HepG2 (cell line): ENCODE measurements at regions not wholly inside any gene's neighbourhood (a gene's known extent, or its start where the extent isn't known, plus 50 kb on each side); places are given as distances from the start of the nearest gene placed in this dataset.

Experiments
- ATAC-seq: fragments of 200-7000 bp; cut with Tn5 transposase; 3 replicates; pipeline ENCODE4 v1.9.1; 2020; ENCODE audit warnings: mild to moderate bottlenecking, moderate library complexity
- BruUV-seq: library from RNA; stranded (reverse); fragments of 400-500 nt; replicated peaks from 2 replicates; lab custom pipeline; 2021; lab: Mats Ljungman, UMichigan
- CTCF ChIA-PET: fragments of 300-600 bp; formaldehyde crosslinking; extraction: SDS; loops from one replicate; lab custom pipeline; 2021; ENCODE audit warnings: low total read pairs, inconsistent platforms, low intra/inter-chr PET ratio; lab: Yijun Ruan, JAX
- POLR2A ChIA-PET: fragments of 350-600 bp; sonication (Branson Sonifier 250); formaldehyde crosslinking; loops from one replicate; lab custom pipeline; 2020; ENCODE audit warnings: antibody characterized with exemption, inconsistent platforms; lab: Yijun Ruan, JAX
- DNase-seq: peaks from one replicate; pipeline ENCODE4 v3.0.0-alpha.2; 2015; ENCODE audit warnings: low spot score
- FAIRE-seq: peaks from 3 replicates; lab custom pipeline; 2011; peaks lifted over from hg19 to GRCh38; lab: Jason Lieb, UNC
- H2AFZ ChIP-seq: one replicate; pipeline ENCODE4 v1.6.1; 2011; ENCODE audit warnings: low read length, inconsistent platforms
- H3K27ac ChIP-seq: fragments of 300-600 bp; 3 replicates; pipeline ENCODE4 v1.8.0; 2011; ENCODE audit warnings: mixed run types, mild to moderate bottlenecking, mixed read lengths, low read length, inconsistent platforms; ENCODE audit not compliant: insufficient read depth; ENCODE audit errors: extremely low read length
- H3K27me3 ChIP-seq, 2 experiments: fragments of 200-600 bp in 1 of 2; 2 replicates in 1 of 2; 3 replicates in 1 of 2; pipeline versions ENCODE4 v1.6.0 to v1.8.0; 2011; ENCODE audit warnings: low read length in 2 of 2, mild to moderate bottlenecking in 2 of 2, moderate library complexity in 2 of 2, inconsistent platforms in 1 of 2; ENCODE audit not compliant: insufficient read depth in 2 of 2, control insufficient read depth in 1 of 2
- H3K36me3 ChIP-seq, 2 experiments: fragments of 200-600 bp in 1 of 2; replicated peaks in 1 of 2; 2 replicates in 1 of 2; 3 replicates in 1 of 2; pipeline versions ENCODE4 v1.5.1 to v1.8.0; 2011; ENCODE audit warnings: low read length in 2 of 2, inconsistent platforms in 1 of 2; ENCODE audit not compliant: insufficient read depth in 2 of 2, control insufficient read depth in 1 of 2
- H3K4me1 ChIP-seq: 2 replicates; pipeline ENCODE4 v1.5.1; 2012; ENCODE audit warnings: low read length, inconsistent platforms; ENCODE audit not compliant: insufficient read depth
- H3K4me2 ChIP-seq: 2 replicates; pipeline ENCODE4 v1.6.0; 2011; ENCODE audit warnings: low read depth, low read length, inconsistent platforms
- H3K4me3 ChIP-seq, 3 experiments: fragments of 200-600 bp in 1 of 3; sonication (generic), shearing (Covaris generic) in 1 of 3; replicated peaks in 1 of 3; 2 replicates each; pipeline ENCODE4 v1.5.1; 2011 to 2016; ENCODE audit warnings: low read length in 3 of 3, inconsistent platforms in 2 of 3, low read depth in 2 of 3, mild to moderate bottlenecking in 2 of 3, control low read depth in 1 of 3, mixed read lengths in 1 of 3; ENCODE audit not compliant: insufficient read depth in 1 of 3
- H3K79me2 ChIP-seq: one replicate; pipeline ENCODE4 v1.6.1; 2011; ENCODE audit warnings: low read length, inconsistent platforms; ENCODE audit not compliant: insufficient read depth
- H3K9ac ChIP-seq: 2 replicates; pipeline ENCODE4 v1.6.0; 2011; ENCODE audit warnings: mild to moderate bottlenecking, low read depth, low read length, inconsistent platforms; ENCODE audit not compliant: insufficient read depth
- H3K9me3 ChIP-seq: 2 replicates; pipeline ENCODE4 v1.5.1; 2012; ENCODE audit warnings: mild to moderate bottlenecking, low read length
- H4K20me1 ChIP-seq: 2 replicates; pipeline ENCODE4 v1.6.0; 2011; ENCODE audit warnings: inconsistent platforms, mild to moderate bottlenecking, low read length, moderate library complexity; ENCODE audit not compliant: insufficient read depth
- ATF1 ChIP-seq: IDR thresholded peaks from 2 replicates; pipeline ENCODE4 v1.6.1; 2016; ENCODE audit warnings: mild to moderate bottlenecking, control low read depth
- FOXP1 ChIP-seq, 2 experiments: fragments of 450-650 bp in 1 of 2; IDR thresholded peaks; 2 replicates each; pipeline ENCODE4 v1.6.1; 2017 to 2018; ENCODE audit warnings: antibody characterized with exemption in 1 of 2
- KLF11 ChIP-seq: IDR thresholded peaks from 2 replicates; pipeline ENCODE4 v1.6.1; 2016; ENCODE audit warnings: missing compliant biosample characterization
- MZF1 ChIP-seq: sonication (generic); formaldehyde crosslinking; IDR thresholded peaks from 2 replicates; pipeline ENCODE4 v1.8.1; 2023; ENCODE audit warnings: mild to moderate bottlenecking, missing genetic modification reagents, borderline replicate concordance
- SIX1 ChIP-seq: sonication (generic); formaldehyde crosslinking; IDR thresholded peaks from 2 replicates; pipeline ENCODE4 v1.4.0; 2020; ENCODE audit warnings: missing genetic modification reagents, borderline replicate concordance
- TSC22D2 ChIP-seq: sonication (generic); formaldehyde crosslinking; IDR thresholded peaks from 2 replicates; pipeline ENCODE4 v1.5.1; 2020; ENCODE audit warnings: missing genetic modification reagents, mild to moderate bottlenecking, borderline replicate concordance
- ZFP37 ChIP-seq: sonication (generic); formaldehyde crosslinking; IDR thresholded peaks from 2 replicates; pipeline ENCODE4 v1.4.0; 2020; ENCODE audit warnings: missing genetic modification reagents, borderline replicate concordance
- ZNF572 ChIP-seq: sonication (generic); formaldehyde crosslinking; IDR thresholded peaks from 2 replicates; pipeline ENCODE4 v1.5.1; 2020; ENCODE audit warnings: mild to moderate bottlenecking, missing genetic modification reagents
- ZNF589 ChIP-seq: sonication (generic); formaldehyde crosslinking; conservative IDR thresholded peaks from 2 replicates; pipeline ENCODE4 v1.8.0; 2022; ENCODE audit warnings: mild to moderate bottlenecking, moderate library complexity, missing genetic modification reagents
- ZNF644 ChIP-seq: IDR thresholded peaks from 2 replicates; pipeline ENCODE4 v1.6.1; 2016; ENCODE audit warnings: low read depth
- WGBS: methylation state at CpG from one replicate; pipeline ENCODE4 v1.1.6; 2017; ENCODE audit warnings: low lambda C conversion rate; 5-methylcytosine and 5-hydroxymethylcytosine counted together
- in situ Hi-C: cut with HindIII; loops from 2 replicates; pipeline ENCODE4 v1.10.0; 2017; ENCODE audit warnings: low pct_unique_long_range_greater_than_20kb; ENCODE audit not compliant: extremely low pct_ligation_motif_present
- intact Hi-C: fragments of 100-400 bp; cut with micrococcal nuclease; formaldehyde crosslinking; loops from one replicate; pipeline ENCODE4 v1.10.0; 2022; ENCODE audit not compliant: unreplicated experiment
- TF ChIP-seq, protein P1 (sequence below): sonication (generic); formaldehyde crosslinking; IDR thresholded peaks from 2 replicates; pipeline ENCODE4 v1.4.0; 2020; ENCODE audit warnings: low read depth, missing genetic modification reagents
- TF ChIP-seq, protein P2 (sequence below): sonication (generic); formaldehyde crosslinking; IDR thresholded peaks from 2 replicates; pipeline ENCODE4 v1.8.1; 2023; ENCODE audit warnings: mild to moderate bottlenecking, inconsistent platforms, moderate library complexity, missing genetic modification reagents, borderline replicate concordance
- TF ChIP-seq, protein P3 (sequence below): IDR thresholded peaks from 2 replicates; pipeline ENCODE4 v1.6.1; 2016; ENCODE audit warnings: low read depth, borderline replicate concordance
- TF ChIP-seq, protein P4 (sequence below): fragments of 450-650 bp; IDR thresholded peaks from 2 replicates; pipeline ENCODE4 v1.6.1; 2016
- TF ChIP-seq, protein P5 (sequence below): sonication (generic); formaldehyde crosslinking; IDR thresholded peaks from 2 replicates; pipeline ENCODE4 v1.5.1; 2020; ENCODE audit warnings: missing genetic modification reagents, mild to moderate bottlenecking, borderline replicate concordance

DNA sequence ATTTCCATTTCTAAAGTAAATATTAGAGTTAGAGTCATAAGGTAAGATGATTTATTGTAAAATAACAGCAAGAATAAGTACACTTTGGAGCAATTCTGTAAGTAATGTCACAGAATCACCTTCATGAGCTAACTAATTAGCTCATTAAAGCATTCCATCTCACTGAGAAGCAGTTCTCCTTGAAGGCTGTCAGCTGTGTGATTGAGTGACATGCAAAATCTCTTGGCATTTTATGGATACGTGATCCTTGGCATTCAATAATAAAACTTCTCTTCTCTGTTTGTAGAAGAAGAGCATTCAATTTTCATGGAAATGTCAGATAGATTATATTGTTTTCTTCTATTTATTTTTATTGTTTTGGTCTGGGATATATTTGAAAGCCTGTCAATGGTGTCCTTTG, 1389.3 kb downstream of the GATA3 start:
- no TSS peak for BruUV-seq
- no peak for FAIRE-seq
- no peak overlapping the region for H3K4me2 ChIP-seq
- no peak for TF ChIP-seq KLF11
- TF ChIP-seq ZNF572 (CRISPR knock-in tag), result no peak
- TF ChIP-seq TSC22D2 (CRISPR knock-in tag), result no peak
- no peak for TF ChIP-seq ZNF644 (CRISPR knock-in tag)
- no peak for TF ChIP-seq ZFP37
- no peak for TF ChIP-seq SIX1 (CRISPR knock-in tag)
- TF ChIP-seq ATF1 (CRISPR knock-in tag), result no peak
- TF ChIP-seq, protein P1, sequence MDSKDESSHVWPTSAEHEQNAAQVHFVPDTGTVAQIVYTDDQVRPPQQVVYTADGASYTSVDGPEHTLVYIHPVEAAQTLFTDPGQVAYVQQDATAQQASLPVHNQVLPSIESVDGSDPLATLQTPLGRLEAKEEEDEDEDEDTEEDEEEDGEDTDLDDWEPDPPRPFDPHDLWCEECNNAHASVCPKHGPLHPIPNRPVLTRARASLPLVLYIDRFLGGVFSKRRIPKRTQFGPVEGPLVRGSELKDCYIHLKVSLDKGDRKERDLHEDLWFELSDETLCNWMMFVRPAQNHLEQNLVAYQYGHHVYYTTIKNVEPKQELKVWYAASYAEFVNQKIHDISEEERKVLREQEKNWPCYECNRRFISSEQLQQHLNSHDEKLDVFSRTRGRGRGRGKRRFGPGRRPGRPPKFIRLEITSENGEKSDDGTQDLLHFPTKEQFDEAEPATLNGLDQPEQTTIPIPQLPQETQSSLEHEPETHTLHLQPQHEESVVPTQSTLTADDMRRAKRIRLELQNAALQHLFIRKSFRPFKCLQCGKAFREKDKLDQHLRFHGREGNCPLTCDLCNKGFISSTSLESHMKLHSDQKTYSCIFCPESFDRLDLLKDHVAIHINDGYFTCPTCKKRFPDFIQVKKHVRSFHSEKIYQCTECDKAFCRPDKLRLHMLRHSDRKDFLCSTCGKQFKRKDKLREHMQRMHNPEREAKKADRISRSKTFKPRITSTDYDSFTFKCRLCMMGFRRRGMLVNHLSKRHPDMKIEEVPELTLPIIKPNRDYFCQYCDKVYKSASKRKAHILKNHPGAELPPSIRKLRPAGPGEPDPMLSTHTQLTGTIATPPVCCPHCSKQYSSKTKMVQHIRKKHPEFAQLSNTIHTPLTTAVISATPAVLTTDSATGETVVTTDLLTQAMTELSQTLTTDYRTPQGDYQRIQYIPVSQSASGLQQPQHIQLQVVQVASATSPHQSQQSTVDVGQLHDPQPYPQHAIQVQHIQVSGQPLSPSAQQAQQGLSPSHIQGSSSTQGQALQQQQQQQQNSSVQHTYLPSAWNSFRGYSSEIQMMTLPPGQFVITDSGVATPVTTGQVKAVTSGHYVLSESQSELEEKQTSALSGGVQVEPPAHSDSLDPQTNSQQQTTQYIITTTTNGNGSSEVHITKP, result no peak
- TF ChIP-seq FOXP1 (IDR thresholded peaks at IDR 0.05), result no peak
- no peak for TF ChIP-seq FOXP1 (CRISPR knock-in tag; IDR thresholded peaks at IDR 0.05)
- TF ChIP-seq, protein P2, sequence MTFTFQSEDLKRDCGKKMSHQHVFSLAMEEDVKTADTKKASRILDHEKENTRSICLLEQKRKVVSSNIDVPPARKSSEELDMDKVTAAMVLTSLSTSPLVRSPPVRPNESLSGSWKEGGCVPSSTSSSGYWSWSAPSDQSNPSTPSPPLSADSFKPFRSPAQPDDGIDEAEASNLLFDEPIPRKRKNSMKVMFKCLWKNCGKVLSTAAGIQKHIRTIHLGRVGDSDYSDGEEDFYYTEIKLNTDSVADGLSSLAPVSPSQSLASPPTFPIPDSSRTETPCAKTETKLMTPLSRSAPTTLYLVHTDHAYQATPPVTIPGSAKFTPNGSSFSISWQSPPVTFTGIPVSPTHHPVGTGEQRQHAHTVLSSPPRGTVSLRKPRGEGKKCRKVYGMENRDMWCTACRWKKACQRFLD (CRISPR knock-in tag), result no peak
- TF ChIP-seq, protein P3, sequence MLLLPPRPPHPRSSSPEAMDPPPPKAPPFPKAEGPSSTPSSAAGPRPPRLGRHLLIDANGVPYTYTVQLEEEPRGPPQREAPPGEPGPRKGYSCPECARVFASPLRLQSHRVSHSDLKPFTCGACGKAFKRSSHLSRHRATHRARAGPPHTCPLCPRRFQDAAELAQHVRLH (CRISPR knock-in tag), result no peak
- TF ChIP-seq, protein P4, sequence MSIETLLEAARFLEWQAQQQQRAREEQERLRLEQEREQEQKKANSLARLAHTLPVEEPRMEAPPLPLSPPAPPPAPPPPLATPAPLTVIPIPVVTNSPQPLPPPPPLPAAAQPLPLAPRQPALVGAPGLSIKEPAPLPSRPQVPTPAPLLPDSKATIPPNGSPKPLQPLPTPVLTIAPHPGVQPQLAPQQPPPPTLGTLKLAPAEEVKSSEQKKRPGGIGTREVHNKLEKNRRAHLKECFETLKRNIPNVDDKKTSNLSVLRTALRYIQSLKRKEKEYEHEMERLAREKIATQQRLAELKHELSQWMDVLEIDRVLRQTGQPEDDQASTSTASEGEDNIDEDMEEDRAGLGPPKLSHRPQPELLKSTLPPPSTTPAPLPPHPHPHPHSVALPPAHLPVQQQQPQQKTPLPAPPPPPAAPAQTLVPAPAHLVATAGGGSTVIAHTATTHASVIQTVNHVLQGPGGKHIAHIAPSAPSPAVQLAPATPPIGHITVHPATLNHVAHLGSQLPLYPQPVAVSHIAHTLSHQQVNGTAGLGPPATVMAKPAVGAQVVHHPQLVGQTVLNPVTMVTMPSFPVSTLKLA, result no peak
- no peak for TF ChIP-seq MZF1
- TF ChIP-seq ZNF589 (CRISPR knock-in tag), result no peak
- TF ChIP-seq, protein P5, sequence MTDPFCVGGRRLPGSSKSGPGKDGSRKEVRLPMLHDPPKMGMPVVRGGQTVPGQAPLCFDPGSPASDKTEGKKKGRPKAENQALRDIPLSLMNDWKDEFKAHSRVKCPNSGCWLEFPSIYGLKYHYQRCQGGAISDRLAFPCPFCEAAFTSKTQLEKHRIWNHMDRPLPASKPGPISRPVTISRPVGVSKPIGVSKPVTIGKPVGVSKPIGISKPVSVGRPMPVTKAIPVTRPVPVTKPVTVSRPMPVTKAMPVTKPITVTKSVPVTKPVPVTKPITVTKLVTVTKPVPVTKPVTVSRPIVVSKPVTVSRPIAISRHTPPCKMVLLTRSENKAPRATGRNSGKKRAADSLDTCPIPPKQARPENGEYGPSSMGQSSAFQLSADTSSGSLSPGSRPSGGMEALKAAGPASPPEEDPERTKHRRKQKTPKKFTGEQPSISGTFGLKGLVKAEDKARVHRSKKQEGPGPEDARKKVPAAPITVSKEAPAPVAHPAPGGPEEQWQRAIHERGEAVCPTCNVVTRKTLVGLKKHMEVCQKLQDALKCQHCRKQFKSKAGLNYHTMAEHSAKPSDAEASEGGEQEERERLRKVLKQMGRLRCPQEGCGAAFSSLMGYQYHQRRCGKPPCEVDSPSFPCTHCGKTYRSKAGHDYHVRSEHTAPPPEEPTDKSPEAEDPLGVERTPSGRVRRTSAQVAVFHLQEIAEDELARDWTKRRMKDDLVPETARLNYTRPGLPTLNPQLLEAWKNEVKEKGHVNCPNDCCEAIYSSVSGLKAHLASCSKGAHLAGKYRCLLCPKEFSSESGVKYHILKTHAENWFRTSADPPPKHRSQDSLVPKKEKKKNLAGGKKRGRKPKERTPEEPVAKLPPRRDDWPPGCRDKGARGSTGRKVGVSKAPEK (CRISPR knock-in tag), result no peak

More for the DNA sequence above, 1389.3 kb downstream of the GATA3 start:
- ATAC-seq (no peak), DNase-seq (no peak)
- Histone ChIP-seq H3K36me3 (no peaks in the 10 kb centered on the region), H3K9me3 (peaks cover 80% of the 10 kb centered on the region), H3K79me2 (no peaks in the 10 kb centered on the region), H3K4me1 (no peaks in the 10 kb centered on the region), H2AFZ (no peak overlapping the region), H3K9ac (no peak overlapping the region), H3K27ac (no peak overlapping the region), H3K27me3 (no peaks in the 10 kb centered on the region; a peak in 1 of 5 replicates), H4K20me1 (no peaks in the 10 kb centered on the region), H3K4me3 (no peak overlapping the region)
- POLR2A ChIA-PET, result no interaction called here
- WGBS, result 0% methylated on average over 1 of the region's 1 CpG
- intact Hi-C loops, result no loop called here
- in situ Hi-C loops, result no loop called here
- CTCF ChIA-PET, result no interaction called here
